Transverse colon (tissue), 4 donors: ENCODE measurements at regions not wholly inside any gene's neighbourhood (a gene's known extent, or its start where the extent isn't known, plus 50 kb on each side); places are given as distances from the start of the nearest gene placed in this dataset.

Source experiments
- DNase-seq: peaks from one replicate; pipeline ENCODE4 v3.0.0-alpha.2; 2019
- H3K27ac ChIP-seq, 4 donors: fragments of 200-600 bp; sonication (generic); 2 replicates each; pipeline ENCODE4 v1.5.1; 2016 to 2018; ENCODE audit warnings: inconsistent platforms in 4 of 4
- H3K27me3 ChIP-seq: fragments of 200-600 bp; sonication (generic); 2 replicates; pipeline ENCODE4 v1.5.1; 2017; ENCODE audit warnings: inconsistent platforms
- H3K36me3 ChIP-seq, 4 donors: fragments of 200-600 bp; sonication (generic); 2 replicates each; pipeline ENCODE4 v1.5.1; 2017 to 2019; ENCODE audit warnings: inconsistent platforms in 4 of 4
- H3K4me1 ChIP-seq, 4 donors: fragments of 200-600 bp; sonication (generic); 2 replicates each; pipeline ENCODE4 v1.5.1; 2017 to 2020; ENCODE audit warnings: inconsistent platforms in 4 of 4
- H3K4me3 ChIP-seq, 4 donors: fragments of 200-600 bp; sonication (generic); 1 replicate in 1 of 4; 2 replicates in 3 of 4; pipeline versions ENCODE4 v1.5.1 to v1.6.1; 2017 to 2019; ENCODE audit warnings: inconsistent platforms in 4 of 4
- H3K9me3 ChIP-seq, 2 donors: fragments of 200-600 bp; sonication (generic); 2 replicates each; pipeline ENCODE4 v1.5.1; 2017 to 2019; ENCODE audit warnings: inconsistent platforms in 2 of 2
- EP300 ChIP-seq: sonication (generic); formaldehyde crosslinking; IDR thresholded peaks from one replicate; pipeline ENCODE4 v1.6.1; 2017; ENCODE audit warnings: antibody characterized with exemption, low read depth
- POLR2A ChIP-seq: fragments of 450-650 bp; IDR thresholded peaks from one replicate; pipeline ENCODE4 v1.6.1; 2016; ENCODE audit warnings: antibody characterized with exemption, mild to moderate bottlenecking, moderate library complexity
- POLR2AphosphoS5 ChIP-seq, 3 donors: sonication (generic); formaldehyde crosslinking; IDR thresholded peaks; one replicate each; pipeline ENCODE4 v1.6.1; 2016; ENCODE audit warnings: antibody characterized with exemption in 3 of 3
- WGBS, 2 donors: methylation state at CpG; one replicate each; pipeline ENCODE4 v1.1.5; 2018; ENCODE audit warnings: low coverage in 1 of 2; 5-methylcytosine and 5-hydroxymethylcytosine counted together
- in situ Hi-C, 4 donors: fragments of 200-750 bp; cut with MboI; loops; one replicate each; pipeline versions ENCODE4 v1.15.0 to v1.15.1; 2017; ENCODE audit warnings: low sequenced_read_pairs in 3 of 4, low pct_ligation_motif_present in 1 of 4, low pct_unique_long_range_greater_than_20kb in 1 of 4
- intact Hi-C: fragments of 100-400 bp; cut with DNase I; formaldehyde crosslinking; loops from one replicate; pipeline ENCODE4 v1.15.1; 2023; ENCODE audit warnings: low total_unique reads
- TF ChIP-seq, protein P1 (sequence below), 5 experiments: fragments of 200-600 bp in 3 of 5; fragments of 450-650 bp in 2 of 5; sonication (generic) in 3 of 5; IDR thresholded peaks; 1 replicate in 2 of 5; 2 replicates in 3 of 5; pipeline ENCODE4 v1.5.1; 2016 to 2017; ENCODE audit warnings: antibody characterized with exemption in 5 of 5, inconsistent platforms in 3 of 5, mild to moderate bottlenecking in 2 of 5, moderate library complexity in 1 of 5

DNA sequence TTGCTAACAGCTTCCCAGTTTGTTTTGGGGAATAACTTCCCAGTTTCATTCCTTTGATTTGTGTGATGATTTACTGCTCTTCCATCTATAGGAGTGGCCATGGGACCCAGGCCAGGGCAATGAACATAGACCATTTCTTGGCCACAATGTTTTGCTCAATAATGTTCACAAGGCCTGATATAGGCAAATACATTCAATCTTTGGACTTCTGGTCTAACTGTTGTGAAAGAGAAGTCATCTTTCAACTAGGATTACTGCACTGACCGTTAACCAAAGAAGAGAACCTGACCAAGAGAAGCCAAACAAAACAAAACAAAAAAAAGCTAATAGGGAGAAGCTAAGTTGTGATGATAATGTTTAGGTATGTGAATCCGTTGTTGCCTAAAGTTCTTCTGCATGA is 221.8 kb upstream of the SUCLG2 start:
- no peaks in the 10 kb centered on the region for H3K36me3 ChIP-seq
- no peak for TF ChIP-seq POLR2AphosphoS5 (IDR thresholded peaks at IDR 0.05)
- no peak overlapping the region for H3K4me3 ChIP-seq
- H3K9me3 ChIP-seq: no peaks in the 10 kb centered on the region
- H3K4me1 ChIP-seq: peaks cover 0 to 19% (median 4%) of the 10 kb centered on the region in 4 donors
- no peak overlapping the region for H3K27ac ChIP-seq
- in situ Hi-C loops (no loop called here), intact Hi-C loops (no loop called here)
- no peaks in the 10 kb centered on the region for H3K27me3 ChIP-seq
- WGBS, 2 donors: 25 to 45% methylated on average over 2 of the region's 2 CpGs
- DNase-seq: no peak

DNA sequence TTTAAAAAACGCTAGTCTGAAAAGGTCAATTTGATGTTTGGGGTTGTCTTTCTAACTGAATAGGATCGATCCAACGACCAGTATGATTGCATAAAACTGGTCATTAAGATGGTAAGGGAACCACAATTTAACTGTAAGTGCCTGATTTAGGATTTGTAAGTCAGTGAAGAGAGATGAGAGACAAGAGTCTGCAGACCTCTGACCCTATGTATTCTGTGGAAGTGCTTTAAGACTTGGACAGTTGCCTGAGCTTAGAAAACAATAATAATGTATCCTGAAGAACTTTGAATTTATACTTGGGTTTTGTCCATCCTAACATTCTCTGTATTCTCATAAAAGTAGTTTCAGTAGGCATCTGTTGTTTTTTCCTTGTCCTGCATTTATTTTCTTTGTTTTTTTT is 221.4 kb upstream of the SUCLG2 start:
- WGBS, 2 donors: 38 to 60% methylated on average over 3 of the region's 3 CpGs
- in situ Hi-C loops (no loop called here), intact Hi-C loops (no loop called here)
- TF ChIP-seq POLR2AphosphoS5 (IDR thresholded peaks at IDR 0.05) (no peak), EP300 (no peak), POLR2A (no peak)
- TF ChIP-seq, protein P1, sequence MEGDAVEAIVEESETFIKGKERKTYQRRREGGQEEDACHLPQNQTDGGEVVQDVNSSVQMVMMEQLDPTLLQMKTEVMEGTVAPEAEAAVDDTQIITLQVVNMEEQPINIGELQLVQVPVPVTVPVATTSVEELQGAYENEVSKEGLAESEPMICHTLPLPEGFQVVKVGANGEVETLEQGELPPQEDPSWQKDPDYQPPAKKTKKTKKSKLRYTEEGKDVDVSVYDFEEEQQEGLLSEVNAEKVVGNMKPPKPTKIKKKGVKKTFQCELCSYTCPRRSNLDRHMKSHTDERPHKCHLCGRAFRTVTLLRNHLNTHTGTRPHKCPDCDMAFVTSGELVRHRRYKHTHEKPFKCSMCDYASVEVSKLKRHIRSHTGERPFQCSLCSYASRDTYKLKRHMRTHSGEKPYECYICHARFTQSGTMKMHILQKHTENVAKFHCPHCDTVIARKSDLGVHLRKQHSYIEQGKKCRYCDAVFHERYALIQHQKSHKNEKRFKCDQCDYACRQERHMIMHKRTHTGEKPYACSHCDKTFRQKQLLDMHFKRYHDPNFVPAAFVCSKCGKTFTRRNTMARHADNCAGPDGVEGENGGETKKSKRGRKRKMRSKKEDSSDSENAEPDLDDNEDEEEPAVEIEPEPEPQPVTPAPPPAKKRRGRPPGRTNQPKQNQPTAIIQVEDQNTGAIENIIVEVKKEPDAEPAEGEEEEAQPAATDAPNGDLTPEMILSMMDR (IDR thresholded peaks at IDR 0.05): no peak
- no peak for DNase-seq
- H3K9me3 ChIP-seq: no peaks in the 10 kb centered on the region
- no peaks in the 10 kb centered on the region for H3K27me3 ChIP-seq
- H3K36me3 ChIP-seq: no peaks in the 10 kb centered on the region
- H3K27ac ChIP-seq: no peak overlapping the region
- no peak overlapping the region for H3K4me3 ChIP-seq
- peaks cover 0 to 19% (median 4%) of the 10 kb centered on the region in 4 donors for H3K4me1 ChIP-seq

DNA sequence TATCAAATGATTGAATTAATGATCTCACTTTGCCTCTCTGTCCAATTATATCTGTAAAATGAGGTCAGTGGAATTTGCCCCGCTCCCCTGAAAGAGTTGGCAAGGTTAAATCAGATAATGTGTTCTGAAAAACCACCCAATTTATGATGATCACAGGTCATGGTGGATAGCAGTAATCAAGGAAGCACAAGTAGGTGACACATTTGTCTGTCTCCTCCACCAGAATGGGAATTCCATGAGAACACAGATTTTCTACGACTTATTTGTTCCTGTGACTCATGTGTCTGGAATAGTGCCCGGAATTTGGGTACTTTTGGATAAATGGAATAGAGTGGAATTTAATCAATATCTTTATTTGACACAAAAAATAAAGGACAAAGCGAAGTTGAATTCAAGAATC is 220.9 kb upstream of the SUCLG2 start:
- H3K4me3 ChIP-seq: no peak overlapping the region
- 62 to 70% methylated on average over 4 of the region's 4 CpGs for WGBS, 2 donors
- intact Hi-C loops (no loop called here), in situ Hi-C loops (no loop called here)
- H3K9me3 ChIP-seq: no peaks in the 10 kb centered on the region
- no peaks in the 10 kb centered on the region for H3K27me3 ChIP-seq
- H3K4me1 ChIP-seq: peaks cover 0 to 19% (median 4%) of the 10 kb centered on the region in 4 donors
- no peak overlapping the region for H3K27ac ChIP-seq
- TF ChIP-seq EP300 (no peak), POLR2A (no peak), POLR2AphosphoS5 (IDR thresholded peaks at IDR 0.05) (no peak)
- TF ChIP-seq, protein P1 (IDR thresholded peaks at IDR 0.05): no peak
- no peaks in the 10 kb centered on the region for H3K36me3 ChIP-seq
- DNase-seq: no peak

DNA sequence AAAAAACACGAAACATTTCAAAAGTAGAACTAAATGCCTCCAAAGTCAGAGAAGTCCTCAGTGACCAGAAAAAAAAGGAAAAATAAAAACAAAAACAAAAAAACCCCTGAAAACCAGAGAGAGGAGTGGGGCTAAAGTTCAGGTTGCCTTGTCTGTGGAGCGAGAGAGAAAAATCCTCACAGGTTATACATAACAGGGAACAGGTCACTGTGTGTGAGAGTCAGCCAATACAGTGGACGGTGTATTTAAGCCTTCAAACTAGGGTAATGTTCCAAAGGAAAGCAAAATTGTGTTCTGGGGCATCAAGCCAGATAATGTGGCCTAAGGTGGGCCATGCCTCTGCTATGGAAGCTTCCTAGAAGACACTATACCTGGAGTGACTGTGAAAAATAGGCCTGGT is 216.1 kb upstream of the SUCLG2 start:
- Histone ChIP-seq H3K36me3 (no peaks in the 10 kb centered on the region), H3K4me1 (no peaks in the 10 kb centered on the region), H3K27ac (no peak overlapping the region), H3K27me3 (no peaks in the 10 kb centered on the region), H3K9me3 (no peaks in the 10 kb centered on the region), H3K4me3 (no peak overlapping the region)
- intact Hi-C loops: no loop called here
- no peak for DNase-seq
- TF ChIP-seq, protein P1 (IDR thresholded peaks at IDR 0.05): no peak
- TF ChIP-seq POLR2A (no peak), POLR2AphosphoS5 (IDR thresholded peaks at IDR 0.05) (no peak), EP300 (no peak)
- in situ Hi-C loops: no loop called here
- WGBS, 2 donors: 80 to 95% methylated on average over 2 to 3 of the region's 3 CpGs

DNA sequence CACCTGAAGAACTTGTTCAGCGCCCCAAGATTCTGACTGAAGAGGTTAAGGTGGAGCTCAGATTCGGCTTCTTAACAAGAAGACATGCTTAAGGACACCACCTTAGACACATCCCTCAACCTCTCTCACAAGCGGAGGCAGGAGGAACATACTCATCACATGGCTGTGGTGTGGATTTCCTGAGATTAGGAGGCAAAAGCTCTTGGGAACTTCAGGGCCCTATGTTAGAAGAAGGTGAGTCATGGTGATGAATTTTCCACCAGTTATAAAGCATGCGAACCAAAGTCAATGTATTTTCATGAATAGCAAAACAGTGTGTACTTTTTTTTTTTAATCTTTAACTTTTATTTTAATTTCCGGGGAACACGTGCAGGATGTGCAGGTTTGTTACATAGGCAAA is 212.2 kb upstream of the SUCLG2 start:
- H3K4me3 ChIP-seq: no peak overlapping the region
- no peaks in the 10 kb centered on the region for H3K27me3 ChIP-seq
- intact Hi-C loops: no loop called here
- H3K36me3 ChIP-seq: no peaks in the 10 kb centered on the region
- in situ Hi-C loops: no loop called here
- no peak for TF ChIP-seq EP300
- TF ChIP-seq, protein P1 (IDR thresholded peaks at IDR 0.05): no peak
- TF ChIP-seq POLR2AphosphoS5 (IDR thresholded peaks at IDR 0.05): no peak
- no peak for TF ChIP-seq POLR2A
- no peaks in the 10 kb centered on the region for H3K9me3 ChIP-seq
- no peak overlapping the region for H3K27ac ChIP-seq
- DNase-seq: no peak
- H3K4me1 ChIP-seq: no peaks in the 10 kb centered on the region
- WGBS, 2 donors: 90 to 93% methylated on average over 2 to 6 of the region's 6 CpGs
